SK-N-SH (cell line): ENCODE measurements at regions not wholly inside any gene's neighbourhood (a gene's known extent, or its start where the extent isn't known, plus 50 kb on each side); places are given as distances from the start of the nearest gene placed in this dataset.

Source experiments
- CTCF ChIA-PET: fragments of 300-600, 350-600 bp; formaldehyde crosslinking; extraction: SDS; loops from one replicate; lab custom pipeline; 2021; lab: Yijun Ruan, JAX
- POLR2A ChIA-PET: fragments of 350-600 bp; sonication (Branson Sonifier 250); formaldehyde crosslinking; extraction: SDS; loops from one replicate; lab custom pipeline; 2020; ENCODE audit warnings: antibody characterized with exemption, inconsistent platforms; lab: Yijun Ruan, JAX
- DNase-seq: peaks from one replicate; pipeline ENCODE4 v3.0.0; 2012
- H2AFZ ChIP-seq: fragments of 200-600 bp; sonication (generic); 2 replicates; pipeline ENCODE4 v1.8.1; 2016; ENCODE audit warnings: antibody characterized with exemption, mild to moderate bottlenecking, low read depth
- H3F3A ChIP-seq: fragments of 200-600 bp; sonication (generic); replicated peaks from 2 replicates; pipeline ENCODE3; 2016; ENCODE audit warnings: antibody characterized with exemption, mild to moderate bottlenecking; ENCODE audit not compliant: insufficient read depth
- H3K27ac ChIP-seq, 2 experiments: fragments of 200-500 bp in 1 of 2; fragments of 200-600 bp in 1 of 2; sonication (Bioruptor generic) in 1 of 2; sonication (generic), shearing (Covaris generic) in 1 of 2; 2 replicates each; pipeline versions ENCODE4 v1.5.1 to v1.6.1; 2014 to 2016; ENCODE audit warnings: low read depth in 2 of 2, inconsistent platforms in 1 of 2, low read length in 1 of 2, mild to moderate bottlenecking in 1 of 2, mixed read lengths in 1 of 2
- H3K27me3 ChIP-seq: fragments of 200-600 bp; sonication (generic), shearing (Covaris generic); 2 replicates; pipeline ENCODE4 v1.6.1; 2016; ENCODE audit warnings: mixed run types; ENCODE audit not compliant: insufficient read depth
- H3K36me3 ChIP-seq, 2 experiments: fragments of 200-500 bp in 1 of 2; fragments of 200-600 bp in 1 of 2; sonication (Bioruptor generic) in 1 of 2; sonication (generic) in 1 of 2; replicated peaks in 1 of 2; 2 replicates each; pipeline versions ENCODE3 to v1.5.1; 2014 to 2016; ENCODE audit warnings: low read length in 1 of 2, mild to moderate bottlenecking in 1 of 2; ENCODE audit not compliant: insufficient read depth in 2 of 2, control insufficient read depth in 1 of 2
- H3K4me1 ChIP-seq, 2 experiments: fragments of 200-500 bp in 1 of 2; fragments of 200-600 bp in 1 of 2; sonication (Bioruptor generic) in 1 of 2; sonication (generic), shearing (Covaris generic) in 1 of 2; 2 replicates each; pipeline versions ENCODE4 v1.5.1 to v1.6.1; 2014 to 2016; ENCODE audit warnings: low read depth in 1 of 2, low read length in 1 of 2, mixed run types in 1 of 2; ENCODE audit not compliant: insufficient read depth in 2 of 2, control insufficient read depth in 1 of 2
- H3K4me2 ChIP-seq: fragments of 200-600 bp; sonication (generic), shearing (Covaris generic); 2 replicates; pipeline ENCODE4 v1.6.1; 2017; ENCODE audit warnings: mixed run types
- H3K4me3 ChIP-seq, 2 experiments: fragments of 200-500 bp in 1 of 2; fragments of 200-600 bp in 1 of 2; sonication (Bioruptor generic) in 1 of 2; sonication (generic), shearing (Covaris generic) in 1 of 2; 2 replicates each; pipeline versions ENCODE4 v1.5.1 to v1.8.1; 2014 to 2016; ENCODE audit warnings: low read depth in 2 of 2, inconsistent platforms in 1 of 2, low read length in 1 of 2, mild to moderate bottlenecking in 1 of 2, mixed read lengths in 1 of 2, moderate library complexity in 1 of 2
- H3K79me2 ChIP-seq: fragments of 200-600 bp; sonication (generic); 2 replicates; pipeline ENCODE4 v1.8.1; 2017; ENCODE audit warnings: mild to moderate bottlenecking; ENCODE audit not compliant: insufficient read depth
- H3K9ac ChIP-seq: fragments of 200-600 bp; sonication (generic); 2 replicates; pipeline ENCODE4 v1.6.1; 2017; ENCODE audit warnings: mixed run types
- H3K9me2 ChIP-seq: fragments of 200-600 bp; sonication (generic); 2 replicates; pipeline ENCODE4 v1.6.1; 2017; ENCODE audit warnings: mixed run types
- H3K9me3 ChIP-seq: fragments of 200-600 bp; sonication (generic); 2 replicates; pipeline ENCODE4 v1.6.1; 2017; ENCODE audit warnings: mixed run types, mild to moderate bottlenecking, moderate library complexity
- H4K20me1 ChIP-seq: fragments of 200-600 bp; sonication (generic); 2 replicates; pipeline ENCODE4 v1.6.1; 2017; ENCODE audit warnings: mild to moderate bottlenecking, mixed run types; ENCODE audit not compliant: insufficient read depth
- CHD2 ChIP-seq: fragments of 150-350 bp; IDR thresholded peaks from 2 replicates; pipeline ENCODE4 v1.6.1; 2018; ENCODE audit warnings: low read length; ENCODE audit not compliant: partially characterized antibody
- EP300 ChIP-seq, 2 experiments: IDR thresholded peaks; 2 replicates each; pipeline versions ENCODE4 v1.4.0 to v1.6.1; 2012; ENCODE audit warnings: borderline replicate concordance in 1 of 2, low read depth in 1 of 2, low read length in 1 of 2
- FOSL2 ChIP-seq: IDR thresholded peaks from 2 replicates; pipeline ENCODE4 v1.4.0; 2012; ENCODE audit warnings: low read depth, mild to moderate bottlenecking, moderate library complexity, borderline replicate concordance
- GATA2 ChIP-seq: sonication (generic); formaldehyde crosslinking; IDR thresholded peaks from 2 replicates; pipeline ENCODE4 v1.5.0; 2020; ENCODE audit warnings: mild to moderate bottlenecking, missing genetic modification reagents
- MEF2A ChIP-seq: IDR thresholded peaks from 2 replicates; pipeline ENCODE4 v1.4.0; 2012; ENCODE audit warnings: low read depth, borderline replicate concordance
- MXI1 ChIP-seq: IDR thresholded peaks from 2 replicates; pipeline ENCODE4 v1.6.1; 2012; ENCODE audit warnings: mild to moderate bottlenecking, low read depth, low read length, improper control_type of control experiment
- NFIC ChIP-seq: IDR thresholded peaks from 2 replicates; pipeline ENCODE4 v1.4.0; 2012; ENCODE audit warnings: borderline replicate concordance
- NRF1 ChIP-seq: IDR thresholded peaks from 2 replicates; pipeline ENCODE4 v1.6.1; 2012; ENCODE audit warnings: low read depth, mild to moderate bottlenecking, low read length
- PBX3 ChIP-seq: IDR thresholded peaks from 2 replicates; pipeline ENCODE4; 2012
- RCOR1 ChIP-seq: fragments of 150-350 bp; IDR thresholded peaks from 2 replicates; pipeline ENCODE4 v1.6.1; 2017; ENCODE audit warnings: antibody characterized with exemption, low read length
- SIN3A ChIP-seq: IDR thresholded peaks from 2 replicates; pipeline ENCODE4 v1.6.1; 2012; ENCODE audit warnings: low read depth, mild to moderate bottlenecking, low read length, moderate library complexity, borderline replicate concordance
- SMC3 ChIP-seq: IDR thresholded peaks from 2 replicates; pipeline ENCODE4 v1.6.1; 2012; ENCODE audit warnings: low read depth, low read length, improper control_type of control experiment
- USF2 ChIP-seq: fragments of 150-350 bp; IDR thresholded peaks from 2 replicates; pipeline ENCODE4 v1.6.1; 2017; ENCODE audit warnings: antibody characterized with exemption, low read length, low read depth, borderline replicate concordance
- YY1 ChIP-seq: IDR thresholded peaks from 2 replicates; pipeline ENCODE4 v1.4.0; 2012; ENCODE audit warnings: low read depth, mild to moderate bottlenecking
- WGBS: methylation state at CpG from one replicate; pipeline ENCODE4 v1.1.6; 2017; ENCODE audit warnings: low lambda C conversion rate; 5-methylcytosine and 5-hydroxymethylcytosine counted together

- H3K9me2 ChIP-seq, result no peaks in the 10 kb centered on the region
- H3K4me1 ChIP-seq, result peaks cover 0 to 2% of the 10 kb centered on the region in 2 experiments; a peak in 2 of 4 replicates
- H3K36me3 ChIP-seq, result no peaks in the 10 kb centered on the region
- H3K9me3 ChIP-seq, result no peaks in the 10 kb centered on the region
- H2AFZ ChIP-seq, result no peak overlapping the region
- H3K4me3 ChIP-seq, result no peak overlapping the region
- no peaks in the 10 kb centered on the region for H4K20me1 ChIP-seq
- DNase-seq, result no peak
- POLR2A ChIA-PET, result no interaction called here
- no peak overlapping the region for H3K9ac ChIP-seq
- H3K27ac ChIP-seq, result no peak overlapping the region
- H3K4me2 ChIP-seq, result no peak overlapping the region
- H3K27me3 ChIP-seq, result no peaks in the 10 kb centered on the region
- WGBS, result 40% methylated on average over 4 of the region's 4 CpGs
- no peak for TF ChIP-seq SMC3
- CTCF ChIA-PET, result no interaction called here
- H3F3A ChIP-seq, result no peaks in the 10 kb centered on the region
- H3K79me2 ChIP-seq, result no peaks in the 10 kb centered on the region
These were observed 80.5 kb upstream of the CPO start for GRCh38 chr2:206858687-206859329.

GRCh38 chr2:206859330-206859739, 80.0 kb upstream of the CPO start:
- TF ChIP-seq SIN3A (no peak), MXI1 (no peak), RCOR1 (no peak), CHD2 (no peak), NRF1 (no peak), YY1 (no peak), SMC3 (no peak), PBX3 (no peak), EP300 (IDR thresholded peaks at IDR 0.05; ENCODE audit: borderline replicate concordance in 1 of 2, low read depth in 1 of 2, low read length in 1 of 2) (no peak), NFIC (no peak), GATA2 (CRISPR knock-in tag) (no peak), MEF2A (no peak), FOSL2 (no peak), USF2 (no peak)
- DNase-seq, result no peak
- no peaks in the 10 kb centered on the region for H3F3A ChIP-seq
- no peaks in the 10 kb centered on the region for H3K9me2 ChIP-seq
- WGBS, result 77% methylated on average over 4 of the region's 5 CpGs
- ChIA-PET POLR2A (no interaction called here), CTCF (no interaction called here)
- H3K9ac ChIP-seq, result no peak overlapping the region
- no peaks in the 10 kb centered on the region for H4K20me1 ChIP-seq
- no peak overlapping the region for H2AFZ ChIP-seq
- no peaks in the 10 kb centered on the region for H3K27me3 ChIP-seq
- no peaks in the 10 kb centered on the region for H3K9me3 ChIP-seq
- H3K4me3 ChIP-seq, result no peak overlapping the region
- no peak overlapping the region for H3K27ac ChIP-seq
- H3K4me1 ChIP-seq, result peaks cover 0 to 2% of the 10 kb centered on the region in 2 experiments; a peak in 2 of 4 replicates
- H3K4me2 ChIP-seq, result no peak overlapping the region
- H3K79me2 ChIP-seq, result no peaks in the 10 kb centered on the region
- no peaks in the 10 kb centered on the region for H3K36me3 ChIP-seq
